Naive thymus-derived CD4-positive, alpha-beta T cell (primary cell): ENCODE measurements at regions not wholly inside any gene's neighbourhood (a gene's known extent, or its start where the extent isn't known, plus 50 kb on each side); places are given as distances from the start of the nearest gene placed in this dataset.

ENCODE experiments used
- ATAC-seq: fragments of 150-1000 bp; cut with Tn5 transposase; 2 replicates; pipeline ENCODE4 v1.10.0; 2021; ENCODE audit warnings: mild to moderate bottlenecking, moderate library complexity
- CTCF ChIA-PET: fragments of 350-600 bp; sonication (Branson Sonifier 250); formaldehyde crosslinking; loops from one replicate; lab custom pipeline; 2021; ENCODE audit warnings: antibody characterized with exemption; lab: Charles Lee
- POLR2A ChIA-PET: fragments of 350-600 bp; sonication (Branson Sonifier 250); formaldehyde crosslinking; loops from one replicate; lab custom pipeline; 2021; ENCODE audit warnings: antibody characterized with exemption, inconsistent platforms; lab: Charles Lee
- DNase-seq, 9 donors: peaks; one replicate each; pipeline versions ENCODE4 v3.0.0 to v3.0.0-alpha.2; 2020 to 2022; ENCODE audit warnings: mixed read lengths in 1 of 9
- H3K27ac ChIP-seq: one replicate; pipeline ENCODE4 v1.7.0; 2013; ENCODE audit warnings: mild to moderate bottlenecking, low read depth, low read length, moderate library complexity
- H3K27me3 ChIP-seq, 2 donors: one replicate each; pipeline ENCODE4 v1.7.0; 2013; ENCODE audit warnings: low read length in 2 of 2, mild to moderate bottlenecking in 2 of 2, moderate library complexity in 2 of 2; ENCODE audit not compliant: control insufficient read depth in 2 of 2, insufficient read depth in 2 of 2
- H3K36me3 ChIP-seq, 3 experiments: 1 replicate in 2 of 3; 2 replicates in 1 of 3; pipeline ENCODE4 v1.7.0; 2013; ENCODE audit warnings: low read length in 3 of 3, mild to moderate bottlenecking in 3 of 3, moderate library complexity in 1 of 3; ENCODE audit not compliant: insufficient read depth in 3 of 3, control insufficient read depth in 2 of 3
- H3K4me1 ChIP-seq, 2 donors: one replicate each; pipeline ENCODE4 v1.7.0; 2013; ENCODE audit warnings: low read length in 2 of 2, mild to moderate bottlenecking in 2 of 2, moderate library complexity in 1 of 2; ENCODE audit not compliant: control insufficient read depth in 2 of 2, insufficient read depth in 2 of 2
- H3K4me3 ChIP-seq: 2 replicates; pipeline ENCODE4 v1.7.0; 2013; ENCODE audit warnings: mild to moderate bottlenecking, low read length
- H3K9me3 ChIP-seq, 3 experiments: 1 replicate in 2 of 3; 2 replicates in 1 of 3; pipeline ENCODE4 v1.7.0; 2013; ENCODE audit warnings: low read length in 3 of 3; ENCODE audit not compliant: control insufficient read depth in 2 of 3
- H3K27ac Mint-ChIP-seq, 9 donors: one replicate each; pipeline ENCODE4 v1.8.0; 2020 to 2022; ENCODE audit warnings: mixed read lengths in 9 of 9, mild to moderate bottlenecking in 8 of 9, moderate library complexity in 5 of 9, inconsistent platforms in 2 of 9
- H3K27me3 Mint-ChIP-seq, 5 donors: one replicate each; pipeline ENCODE4 v1.8.0; 2021 to 2022; ENCODE audit warnings: mixed read lengths in 5 of 5, mild to moderate bottlenecking in 1 of 5
- H3K36me3 Mint-ChIP-seq, 5 donors: one replicate each; pipeline ENCODE4 v1.8.0; 2020 to 2022; ENCODE audit warnings: mixed read lengths in 5 of 5, mild to moderate bottlenecking in 3 of 5, inconsistent platforms in 1 of 5
- H3K4me1 Mint-ChIP-seq, 7 donors: one replicate each; pipeline ENCODE4 v1.8.0; 2020 to 2022; ENCODE audit warnings: mixed read lengths in 7 of 7, mild to moderate bottlenecking in 3 of 7, inconsistent platforms in 1 of 7
- H3K4me3 Mint-ChIP-seq, 10 donors: one replicate each; pipeline ENCODE4 v1.8.0; 2020 to 2022; ENCODE audit warnings: mild to moderate bottlenecking in 10 of 10, mixed read lengths in 10 of 10, moderate library complexity in 6 of 10, inconsistent platforms in 2 of 10
- H3K9me3 Mint-ChIP-seq, 11 donors: one replicate each; pipeline ENCODE4 v1.8.0; 2020 to 2022; ENCODE audit warnings: mixed read lengths in 11 of 11, mild to moderate bottlenecking in 4 of 11, inconsistent platforms in 1 of 11, moderate library complexity in 1 of 11
- intact Hi-C, 2 donors: fragments of 100-400 bp; cut with micrococcal nuclease; formaldehyde crosslinking; loops; one replicate each; pipeline ENCODE4 v1.15.1; 2023

DNA sequence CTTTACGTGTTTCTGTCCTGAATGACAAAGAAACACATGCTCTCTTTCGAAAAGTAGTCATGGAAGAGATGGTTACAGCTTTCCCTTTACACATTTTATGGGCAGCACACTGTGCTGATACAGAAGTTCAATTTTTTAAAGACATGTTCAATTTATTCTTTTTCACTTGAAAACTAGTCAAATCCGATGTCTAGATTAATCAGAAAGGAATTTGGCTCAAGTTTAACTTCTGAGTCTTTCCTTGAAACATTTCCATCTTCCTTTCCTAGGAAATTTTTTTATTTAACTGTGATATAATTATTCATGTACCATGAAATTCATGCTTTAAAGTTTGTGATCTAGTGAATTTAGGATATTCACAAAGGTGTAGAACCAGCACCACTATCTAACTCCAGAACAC is 360.1 kb downstream of the TNS3 start:
- ChIA-PET POLR2A (no interaction called here), CTCF (no interaction called here)
- Histone ChIP-seq H3K9me3 (no peaks in the 10 kb centered on the region), H3K4me1 (no peaks in the 10 kb centered on the region), H3K27ac (no peak overlapping the region), H3K27me3 (no peaks in the 10 kb centered on the region), H3K36me3 (no peaks in the 10 kb centered on the region), H3K4me3 (no peak overlapping the region)
- Mint-ChIP-seq H3K4me1 (peaks cover 0 to 15% (median 0%) of the 10 kb centered on the region in 7 donors), H3K4me3 (no peak overlapping the region), H3K27ac (no peak overlapping the region), H3K27me3 (peaks cover 0 to 12% (median 5%) of the 10 kb centered on the region in 5 donors), H3K9me3 (peaks cover 0 to 4% (median 0%) of the 10 kb centered on the region in 11 donors), H3K36me3 (peaks cover 0 to 4% (median 0%) of the 10 kb centered on the region in 5 donors)
- intact Hi-C loops, result no loop called here
- no peak for DNase-seq
- no peak for ATAC-seq

DNA sequence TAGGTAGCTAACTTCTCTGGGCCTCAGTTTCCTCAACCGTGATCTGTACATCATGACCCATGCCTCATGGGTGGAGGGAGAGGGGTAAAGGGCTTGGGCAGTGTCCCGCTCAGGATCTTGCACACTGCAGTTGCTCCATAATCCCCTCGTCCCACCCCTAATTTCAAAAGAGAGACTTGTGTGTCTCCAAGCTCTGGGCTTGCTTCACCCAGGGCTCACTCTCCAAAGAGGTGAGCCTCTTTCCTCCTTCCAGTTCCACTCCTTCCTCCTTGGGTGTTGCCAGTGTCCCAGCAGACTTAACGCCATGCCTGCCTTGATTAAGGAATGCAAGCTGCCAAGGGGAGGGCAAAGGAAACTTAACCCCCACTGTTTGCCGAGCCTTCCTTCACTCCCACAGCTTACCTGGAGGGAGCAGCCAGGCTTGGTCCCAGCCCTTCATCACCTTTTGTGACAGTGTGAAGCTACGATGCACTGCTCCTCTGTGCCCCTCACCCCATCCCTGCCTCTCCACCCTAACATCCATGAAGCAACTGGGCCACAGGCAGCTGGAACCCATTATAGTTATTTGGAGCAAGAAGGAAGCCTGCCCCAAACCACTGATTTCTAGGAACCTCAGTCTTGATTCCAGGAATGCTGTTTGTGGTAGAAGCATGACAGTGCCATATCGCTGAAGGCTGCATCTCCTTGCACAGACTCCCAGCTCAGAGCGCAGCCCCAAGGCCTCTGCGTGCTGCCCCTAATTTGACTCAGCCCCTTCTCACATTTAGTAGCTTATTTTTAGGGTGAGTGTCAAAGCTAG is 363.3 kb downstream of the TNS3 start:
- ATAC-seq (no peak), DNase-seq (no peak)
- CTCF ChIA-PET, result no interaction called here
- Histone ChIP-seq H3K9me3 (no peaks in the 10 kb centered on the region), H3K4me1 (no peaks in the 10 kb centered on the region), H3K27me3 (no peaks in the 10 kb centered on the region), H3K36me3 (no peaks in the 10 kb centered on the region), H3K4me3 (no peak overlapping the region), H3K27ac (no peak overlapping the region)
- H3K27me3 Mint-ChIP-seq, result peaks cover 0 to 11% (median 5%) of the 10 kb centered on the region in 5 donors
- peaks cover 0 to 15% (median 0%) of the 10 kb centered on the region in 7 donors for H3K4me1 Mint-ChIP-seq
- no peak overlapping the region for H3K27ac Mint-ChIP-seq
- peaks cover 0 to 2% (median 0%) of the 10 kb centered on the region in 11 donors for H3K9me3 Mint-ChIP-seq
- no peaks in the 10 kb centered on the region for H3K36me3 Mint-ChIP-seq
- POLR2A ChIA-PET, result no interaction called here
- intact Hi-C loops, result no loop called here
- H3K4me3 Mint-ChIP-seq, result peak overlapping the region in 1 of 10 donors; percentile 29

DNA sequence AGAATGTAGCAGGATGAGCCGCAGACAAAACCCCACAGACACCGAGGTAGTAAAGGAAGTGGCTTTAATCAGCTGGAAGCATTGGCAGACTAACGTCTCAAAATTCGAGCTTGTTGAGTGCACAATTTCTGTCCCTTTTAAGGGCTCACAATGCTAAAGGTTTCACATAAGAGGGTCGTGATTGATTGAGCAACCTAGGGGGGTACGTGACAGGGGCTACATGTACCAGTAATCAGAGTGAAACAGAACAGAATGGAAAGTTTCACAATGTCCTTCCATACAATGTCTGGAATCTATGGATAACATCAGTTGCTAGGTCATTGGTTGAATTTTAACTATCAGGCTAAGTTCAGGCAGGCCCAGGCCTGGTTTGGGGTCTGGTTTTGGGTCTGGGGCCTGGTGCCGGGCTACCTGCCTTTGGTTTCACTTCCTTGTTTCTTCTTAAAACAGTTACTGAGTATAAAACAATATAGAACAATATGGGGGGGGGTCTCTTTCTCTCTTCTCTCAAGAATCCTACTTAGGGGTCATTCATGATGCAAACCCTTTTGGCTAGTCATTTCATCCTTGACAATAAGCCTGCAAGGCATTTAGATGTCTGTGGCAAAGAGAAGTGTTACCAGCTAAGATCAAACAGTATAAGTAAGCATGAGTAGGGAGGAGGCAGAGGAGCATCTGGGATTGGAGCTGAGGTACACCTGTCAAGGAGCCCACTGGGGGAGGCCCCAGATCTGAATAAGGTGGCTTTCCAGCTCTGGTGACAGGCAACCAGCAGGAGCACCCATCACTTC is 364.1 kb downstream of the TNS3 start:
- H3K27ac Mint-ChIP-seq, result no peak overlapping the region
- H3K36me3 ChIP-seq, result no peaks in the 10 kb centered on the region
- POLR2A ChIA-PET, result no interaction called here
- CTCF ChIA-PET, result no interaction called here
- no peak overlapping the region for H3K4me3 ChIP-seq
- no peak overlapping the region for H3K27ac ChIP-seq
- intact Hi-C loops, result no loop called here
- peaks cover 0 to 2% (median 0%) of the 10 kb centered on the region in 11 donors for H3K9me3 Mint-ChIP-seq
- H3K4me3 Mint-ChIP-seq, result peak overlapping the region in 3 of 10 donors; percentile 27 to 51 (median 39)
- peaks cover 0 to 15% (median 0%) of the 10 kb centered on the region in 7 donors for H3K4me1 Mint-ChIP-seq
- H3K27me3 Mint-ChIP-seq, result peaks cover 0 to 11% (median 5%) of the 10 kb centered on the region in 5 donors
- H3K9me3 ChIP-seq, result no peaks in the 10 kb centered on the region
- no peaks in the 10 kb centered on the region for H3K4me1 ChIP-seq
- DNase-seq, result no peak
- ATAC-seq, result no peak
- no peaks in the 10 kb centered on the region for H3K27me3 ChIP-seq
- no peaks in the 10 kb centered on the region for H3K36me3 Mint-ChIP-seq

DNA sequence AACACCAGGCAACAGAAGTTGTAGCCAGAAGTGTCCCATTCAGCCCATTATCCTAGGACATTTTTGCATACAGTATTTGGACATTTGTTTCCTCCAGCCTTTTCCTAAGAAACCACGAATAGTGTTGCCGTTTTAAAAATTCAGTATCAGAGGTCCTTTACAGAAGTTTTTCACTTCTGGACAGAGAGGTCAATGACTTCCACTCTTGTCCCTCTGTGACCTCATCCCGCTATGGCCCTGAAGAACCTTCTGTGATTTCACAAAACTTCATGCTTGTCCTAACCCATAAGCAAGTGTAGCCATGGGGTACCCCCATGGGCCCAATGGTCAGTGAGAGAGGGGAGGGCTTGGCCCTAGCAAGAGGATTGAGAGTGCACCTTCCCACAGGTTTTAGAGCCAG is 364.8 kb downstream of the TNS3 start:
- H3K27ac ChIP-seq, result no peak overlapping the region
- CTCF ChIA-PET, result no interaction called here
- no peak overlapping the region for H3K27ac Mint-ChIP-seq
- no peak overlapping the region for H3K4me3 ChIP-seq
- no peaks in the 10 kb centered on the region for H3K36me3 ChIP-seq
- no peaks in the 10 kb centered on the region for H3K9me3 ChIP-seq
- H3K27me3 ChIP-seq, result no peaks in the 10 kb centered on the region
- POLR2A ChIA-PET, result no interaction called here
- no peaks in the 10 kb centered on the region for H3K36me3 Mint-ChIP-seq
- no peaks in the 10 kb centered on the region for H3K4me1 ChIP-seq
- H3K4me3 Mint-ChIP-seq, result no peak overlapping the region
- ATAC-seq (no peak), DNase-seq (no peak)
- peaks cover 0 to 15% (median 0%) of the 10 kb centered on the region in 7 donors for H3K4me1 Mint-ChIP-seq
- H3K27me3 Mint-ChIP-seq, result peaks cover 0 to 14% (median 5%) of the 10 kb centered on the region in 5 donors
- intact Hi-C loops, result no loop called here
- H3K9me3 Mint-ChIP-seq, result peaks cover 0 to 3% (median 0%) of the 10 kb centered on the region in 11 donors

DNA sequence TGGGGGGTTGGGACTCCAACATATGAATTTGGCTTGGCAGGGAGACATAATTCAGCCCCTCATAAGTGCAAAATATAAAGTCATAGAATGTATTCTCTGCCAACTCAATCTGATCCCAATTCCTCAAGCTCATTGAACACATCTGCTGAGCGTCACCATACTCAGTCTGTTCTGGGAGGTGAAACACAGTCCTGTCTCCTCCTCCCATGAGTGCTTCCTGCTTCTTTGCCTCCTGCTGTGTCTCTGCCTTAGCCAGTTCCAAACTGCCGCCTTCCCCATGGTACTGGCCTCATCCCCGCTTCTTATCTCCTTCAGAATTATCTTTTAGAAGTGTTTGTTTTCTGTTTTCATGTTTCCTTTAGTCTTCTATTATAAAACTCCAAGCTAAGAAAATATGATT is 365.5 kb downstream of the TNS3 start:
- intact Hi-C loops, result no loop called here
- POLR2A ChIA-PET, result no interaction called here
- Mint-ChIP-seq H3K27me3 (peaks cover 0 to 17% (median 5%) of the 10 kb centered on the region in 5 donors), H3K27ac (no peak overlapping the region), H3K9me3 (peaks cover 0 to 3% (median 0%) of the 10 kb centered on the region in 11 donors), H3K4me1 (peaks cover 0 to 15% (median 0%) of the 10 kb centered on the region in 7 donors), H3K4me3 (no peak overlapping the region), H3K36me3 (no peaks in the 10 kb centered on the region)
- Histone ChIP-seq H3K36me3 (no peaks in the 10 kb centered on the region), H3K4me3 (no peak overlapping the region), H3K9me3 (no peaks in the 10 kb centered on the region), H3K27me3 (no peaks in the 10 kb centered on the region), H3K27ac (no peak overlapping the region), H3K4me1 (no peaks in the 10 kb centered on the region)
- DNase-seq (no peak), ATAC-seq (no peak)
- CTCF ChIA-PET, result no interaction called here

DNA sequence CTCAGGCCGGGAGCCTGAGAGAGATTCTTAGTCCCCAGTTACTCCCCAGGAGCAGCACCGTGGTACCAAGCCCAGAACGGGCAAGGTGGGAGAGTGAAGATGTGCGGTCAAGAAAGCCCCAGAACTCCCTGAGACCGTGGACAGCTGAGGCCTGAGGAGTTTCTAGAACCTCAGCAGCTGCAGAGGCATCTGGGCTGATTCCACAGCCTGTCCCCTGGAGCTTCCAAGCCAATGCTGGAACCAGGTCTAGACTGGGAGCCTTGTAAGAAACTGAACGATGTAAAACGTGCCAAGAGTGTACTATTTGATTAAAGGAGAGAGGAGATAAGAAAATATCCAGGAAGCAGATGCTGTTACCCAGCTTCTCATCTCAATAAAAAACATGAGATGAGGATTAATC is 366.3 kb downstream of the TNS3 start:
- DNase-seq (no peak), ATAC-seq (no peak)
- H3K4me3 Mint-ChIP-seq, result no peak overlapping the region
- no peak overlapping the region for H3K4me3 ChIP-seq
- peaks cover 0 to 17% (median 5%) of the 10 kb centered on the region in 5 donors for H3K27me3 Mint-ChIP-seq
- peak overlapping the region in 1 of 9 donors; percentile 28 for H3K27ac Mint-ChIP-seq
- H3K36me3 Mint-ChIP-seq, result no peaks in the 10 kb centered on the region
- CTCF ChIA-PET, result no interaction called here
- POLR2A ChIA-PET, result no interaction called here
- intact Hi-C loops, result no loop called here
- no peak overlapping the region for H3K27ac ChIP-seq
- no peaks in the 10 kb centered on the region for H3K9me3 ChIP-seq
- peaks cover 0 to 3% (median 0%) of the 10 kb centered on the region in 11 donors for H3K9me3 Mint-ChIP-seq
- H3K36me3 ChIP-seq, result no peaks in the 10 kb centered on the region
- H3K4me1 ChIP-seq, result no peaks in the 10 kb centered on the region
- peaks cover 0 to 15% (median 0%) of the 10 kb centered on the region in 7 donors for H3K4me1 Mint-ChIP-seq
- no peaks in the 10 kb centered on the region for H3K27me3 ChIP-seq
